ENCODE measurements at regions not wholly inside any gene's neighbourhood (a gene's known extent, or its start where the extent isn't known, plus 50 kb on each side); places are given as distances from the start of the nearest gene placed in this dataset.

GRCh38 chr7:54837761-54838160 is 78.8 kb upstream of the SEC61G start:
- no peak for TF ChIP-seq CTCF (IDR thresholded peaks at IDR 0.05)
- no peak for TF ChIP-seq EZH2 (IDR thresholded peaks at IDR 0.05)
- TF ChIP-seq EZH2phosphoT487 (IDR thresholded peaks at IDR 0.05), result no peak

Measured in neural progenitor cell (in vitro differentiated cells).